ENCODE measurements at regions not wholly inside any gene's neighbourhood (a gene's known extent, or its start where the extent isn't known, plus 50 kb on each side); places are given as distances from the start of the nearest gene placed in this dataset.

DNA sequence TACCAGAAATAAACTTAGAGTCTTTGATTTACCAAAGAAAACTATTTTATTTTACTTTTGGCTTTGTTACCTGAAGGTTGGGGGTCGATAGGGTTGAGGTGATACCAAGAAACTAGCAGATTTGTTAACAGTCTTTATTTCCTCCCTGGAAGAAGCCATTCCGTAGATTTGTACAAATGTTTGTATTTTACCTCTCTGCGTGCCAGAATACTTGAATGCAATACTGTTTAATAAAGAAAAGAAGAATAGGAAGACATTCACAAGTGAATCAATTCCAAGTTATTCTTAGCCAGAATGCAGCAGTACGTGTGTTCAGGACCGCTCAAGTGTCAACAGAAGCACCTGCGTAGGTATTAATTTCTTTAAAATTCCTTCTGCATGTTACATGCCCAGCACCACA, 260.3 kb upstream of the TENM3 start:
- no peak for DNase-seq (ENCODE audit: low read depth)
- TF ChIP-seq, protein P1, sequence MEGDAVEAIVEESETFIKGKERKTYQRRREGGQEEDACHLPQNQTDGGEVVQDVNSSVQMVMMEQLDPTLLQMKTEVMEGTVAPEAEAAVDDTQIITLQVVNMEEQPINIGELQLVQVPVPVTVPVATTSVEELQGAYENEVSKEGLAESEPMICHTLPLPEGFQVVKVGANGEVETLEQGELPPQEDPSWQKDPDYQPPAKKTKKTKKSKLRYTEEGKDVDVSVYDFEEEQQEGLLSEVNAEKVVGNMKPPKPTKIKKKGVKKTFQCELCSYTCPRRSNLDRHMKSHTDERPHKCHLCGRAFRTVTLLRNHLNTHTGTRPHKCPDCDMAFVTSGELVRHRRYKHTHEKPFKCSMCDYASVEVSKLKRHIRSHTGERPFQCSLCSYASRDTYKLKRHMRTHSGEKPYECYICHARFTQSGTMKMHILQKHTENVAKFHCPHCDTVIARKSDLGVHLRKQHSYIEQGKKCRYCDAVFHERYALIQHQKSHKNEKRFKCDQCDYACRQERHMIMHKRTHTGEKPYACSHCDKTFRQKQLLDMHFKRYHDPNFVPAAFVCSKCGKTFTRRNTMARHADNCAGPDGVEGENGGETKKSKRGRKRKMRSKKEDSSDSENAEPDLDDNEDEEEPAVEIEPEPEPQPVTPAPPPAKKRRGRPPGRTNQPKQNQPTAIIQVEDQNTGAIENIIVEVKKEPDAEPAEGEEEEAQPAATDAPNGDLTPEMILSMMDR (IDR thresholded peaks at IDR 0.05; ENCODE audit: control insufficient read depth, extremely low read depth, insufficient read depth), result no peak
- no peak overlapping the region for H3K4me3 ChIP-seq (ENCODE audit: low read depth, low read length)

DNA sequence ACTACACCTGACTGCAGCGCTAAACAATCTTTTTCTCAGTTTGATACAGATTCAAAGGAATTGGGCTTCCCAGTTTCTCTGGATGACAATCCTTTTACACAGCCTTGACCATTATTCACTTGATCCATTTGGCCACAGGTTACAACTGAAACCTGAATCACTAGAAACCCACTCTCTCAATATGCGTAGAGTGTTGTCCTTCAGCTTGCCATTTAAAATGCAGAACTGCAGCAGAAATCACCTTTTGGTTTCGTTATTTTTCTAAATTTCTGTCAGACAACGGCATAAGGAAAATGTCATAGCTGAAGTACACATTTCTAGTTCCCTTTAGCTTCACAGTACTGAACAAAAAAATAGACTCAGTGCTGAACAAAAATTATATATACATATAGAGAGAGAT, 255.8 kb upstream of the TENM3 start:
- TF ChIP-seq, protein P1 (IDR thresholded peaks at IDR 0.05; ENCODE audit: control insufficient read depth, extremely low read depth, insufficient read depth), result no peak
- no peak overlapping the region for H3K4me3 ChIP-seq (ENCODE audit: low read depth, low read length)
- no peak for DNase-seq (ENCODE audit: low read depth)

DNA sequence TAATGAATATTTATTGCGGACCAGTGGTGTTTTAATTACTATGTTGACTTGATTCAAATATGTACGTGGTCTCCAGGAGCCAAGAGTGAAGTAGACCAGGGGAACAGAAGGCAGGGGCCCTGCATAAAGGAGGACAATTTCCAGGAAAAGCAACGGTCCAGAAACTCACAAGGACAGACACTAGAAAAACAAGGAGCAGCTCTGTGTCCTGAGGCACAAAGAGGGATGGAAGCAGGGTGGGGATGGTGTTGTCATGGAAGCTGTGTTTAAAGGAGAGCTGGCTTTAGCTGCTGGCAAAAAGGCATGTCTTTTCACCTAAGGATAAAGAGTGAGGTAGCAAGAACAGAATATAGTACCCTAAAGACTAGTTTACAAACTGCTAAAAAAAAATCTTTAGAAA, 254.1 kb upstream of the TENM3 start:
- no peak for DNase-seq (ENCODE audit: low read depth)
- H3K4me3 ChIP-seq (ENCODE audit: low read depth, low read length), result no peak overlapping the region
- TF ChIP-seq, protein P1 (IDR thresholded peaks at IDR 0.05; ENCODE audit: control insufficient read depth, extremely low read depth, insufficient read depth), result no peak

DNA sequence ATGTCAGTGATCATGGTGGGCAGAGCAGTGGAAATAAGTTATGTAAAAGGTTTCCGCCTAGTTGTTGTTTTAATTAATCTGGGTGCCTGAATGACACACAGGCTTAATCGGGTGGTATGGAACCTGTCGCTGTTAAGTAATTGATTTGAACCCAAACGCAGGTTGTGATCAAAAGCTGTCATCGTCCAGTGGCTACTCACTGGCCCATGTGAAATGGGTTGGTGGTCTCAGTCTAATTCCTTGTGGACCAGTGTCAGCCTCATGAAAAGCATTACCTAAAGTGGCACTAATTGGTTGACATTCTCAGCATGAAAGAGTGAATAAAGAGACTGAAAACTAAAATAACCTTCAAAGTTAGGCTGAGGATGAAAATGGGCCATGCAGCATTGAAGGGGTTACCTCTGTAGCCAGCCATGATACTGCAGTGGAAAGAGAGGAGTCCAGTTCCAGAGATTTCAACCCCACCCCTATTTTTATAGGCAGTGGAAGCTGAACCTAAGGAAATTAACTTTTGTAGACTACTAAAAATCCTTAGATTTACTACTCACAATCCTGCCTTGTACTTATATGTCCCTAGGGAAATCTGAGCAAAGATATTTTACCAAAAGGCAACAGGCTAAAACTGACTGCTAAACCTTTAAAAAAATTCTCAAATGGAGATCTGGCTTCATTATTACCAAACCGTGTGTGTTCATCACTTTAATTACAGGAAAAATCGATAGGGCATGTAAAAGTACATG, 251.7 kb upstream of the TENM3 start:
- H3K4me3 ChIP-seq (ENCODE audit: low read depth, low read length), result no peak overlapping the region
- no peak for DNase-seq (ENCODE audit: low read depth)
- TF ChIP-seq, protein P1 (IDR thresholded peaks at IDR 0.05; ENCODE audit: control insufficient read depth, extremely low read depth, insufficient read depth), result no peak

DNA sequence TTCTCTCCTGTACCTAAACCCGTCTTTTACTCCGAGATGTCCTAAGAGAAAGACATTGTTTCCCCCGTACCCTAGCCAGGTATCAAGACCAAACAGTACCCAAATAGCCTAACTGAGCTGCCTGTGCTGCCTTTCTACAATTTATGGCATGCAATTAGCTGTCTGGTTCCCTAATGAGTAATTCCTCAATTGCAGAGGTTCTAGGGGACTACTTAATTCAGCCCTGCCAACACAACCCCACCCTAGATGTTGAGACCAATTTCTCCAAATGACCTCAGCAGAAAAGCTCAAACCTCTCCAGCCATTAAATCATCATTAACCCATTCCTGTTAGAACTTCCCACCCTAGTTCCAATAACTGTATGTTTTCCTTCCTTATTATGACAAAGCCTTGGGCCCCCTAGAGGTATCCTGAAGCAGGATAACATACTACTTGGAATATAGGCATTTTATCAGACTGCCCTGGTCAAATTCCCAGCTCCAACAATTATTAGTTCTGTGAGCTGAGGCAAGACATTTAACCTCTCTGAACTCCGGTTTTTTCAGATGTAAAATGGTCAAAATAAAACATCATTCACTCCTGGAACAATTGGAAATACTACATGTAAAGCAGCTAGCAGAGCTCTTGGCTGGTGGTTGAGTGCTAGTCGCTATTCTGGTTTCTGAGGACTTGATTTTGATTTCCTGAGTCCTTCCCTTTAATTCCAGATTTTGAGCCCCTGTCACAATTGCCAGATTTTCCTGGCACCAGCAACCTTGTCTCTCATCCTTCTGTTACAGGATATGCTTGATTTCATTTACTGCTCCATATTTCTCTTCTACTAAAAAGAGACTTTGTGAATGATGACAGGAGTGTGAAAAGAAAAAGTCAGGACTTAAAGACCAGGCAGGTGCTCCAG, 244.6 kb upstream of the TENM3 start:
- no peak overlapping the region for H3K4me3 ChIP-seq (ENCODE audit: low read depth, low read length)
- no peak for DNase-seq (ENCODE audit: low read depth)
- TF ChIP-seq, protein P1 (IDR thresholded peaks at IDR 0.05; ENCODE audit: control insufficient read depth, extremely low read depth, insufficient read depth), result no peak

DNA sequence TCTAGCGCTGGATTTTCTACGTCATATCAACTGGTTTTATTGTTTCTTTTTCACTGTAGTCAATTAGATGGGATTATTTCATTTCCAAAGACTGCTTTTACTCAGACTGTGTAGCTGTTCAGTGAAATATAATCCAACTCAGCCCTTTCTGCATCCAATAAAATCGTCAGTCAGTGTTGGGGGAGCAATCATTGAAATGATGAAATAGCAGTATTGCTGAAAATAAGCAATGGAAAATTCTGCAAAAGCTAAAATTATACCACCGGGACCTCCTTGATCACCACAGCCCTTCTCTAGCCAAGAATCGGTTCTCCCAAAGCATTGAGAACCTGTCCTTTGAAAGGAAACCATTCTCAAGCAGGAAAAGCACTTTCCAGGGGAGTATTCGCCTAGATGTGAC, 243.1 kb upstream of the TENM3 start:
- no peak overlapping the region for H3K4me3 ChIP-seq (ENCODE audit: low read depth, low read length)
- TF ChIP-seq, protein P1 (IDR thresholded peaks at IDR 0.05; ENCODE audit: control insufficient read depth, extremely low read depth, insufficient read depth), result no peak
- no peak for DNase-seq (ENCODE audit: low read depth)

Measured in LNCaP clone FGC (cell line).